CD4-positive, alpha-beta T cell treated with Interleukin-21 for 1 hour (primary cell): ENCODE measurements at regions not wholly inside any gene's neighbourhood (a gene's known extent, or its start where the extent isn't known, plus 50 kb on each side); places are given as distances from the start of the nearest gene placed in this dataset.
"Not testable (repeated sequence)": the region's sequence is repeated elsewhere in the genome, so short reads cannot be mapped to it uniquely, and the experiment has no call there.

Source experiments
- DNase-seq: peaks from one replicate; pipeline ENCODE4 v3.0.0-alpha.2; 2020

GRCh38 chr2:220387758-220388157, 760.3 kb downstream of the SLC4A3 start:
- DNase-seq = not testable (repeated sequence)

GRCh38 chr2:220393711-220394110, 766.3 kb downstream of the SLC4A3 start:
- no peak for DNase-seq

DNA sequence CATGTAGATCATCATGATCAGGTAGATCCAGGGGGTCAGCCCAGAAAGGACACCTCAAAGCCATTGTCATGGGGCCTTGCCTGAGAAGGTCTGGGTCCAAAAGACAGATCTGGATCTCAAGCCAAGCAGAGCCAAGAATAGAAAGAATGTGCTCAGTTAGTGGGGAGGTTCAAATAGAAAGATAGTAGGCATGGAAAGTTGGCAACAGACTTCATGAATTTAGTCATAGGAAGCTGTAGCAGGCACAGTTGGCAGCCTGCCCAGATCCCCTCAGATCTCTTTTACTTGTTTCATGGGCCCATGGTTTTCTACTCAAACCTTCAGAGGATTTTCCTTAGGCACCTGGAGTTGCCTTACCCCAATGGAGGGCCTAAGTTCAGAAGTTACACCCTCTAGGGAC, 767.0 kb downstream of the SLC4A3 start:
- no peak for DNase-seq

DNA sequence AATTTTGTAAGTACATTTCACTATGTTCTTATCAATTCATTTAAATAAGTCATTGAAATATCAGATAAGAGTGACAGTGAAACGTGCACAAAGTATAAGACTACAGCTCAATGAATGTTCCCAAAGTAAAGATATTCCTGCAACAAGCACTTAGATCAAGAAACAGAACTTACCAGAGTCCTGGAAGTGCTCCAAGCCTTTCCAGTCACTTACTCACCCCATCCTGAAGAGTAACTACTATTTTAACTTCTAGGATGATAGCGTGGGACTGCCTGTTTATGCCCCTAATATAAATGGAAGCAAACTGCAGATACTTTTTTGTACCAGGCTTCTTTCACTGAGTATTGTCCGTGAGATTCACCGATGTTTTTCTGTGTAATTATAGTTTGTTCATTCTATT, 768.9 kb downstream of the SLC4A3 start:
- no peak for DNase-seq

- DNase-seq = no peak
Measured at GRCh38 chr2:220410296-220410695, 782.9 kb downstream of the SLC4A3 start.

DNA sequence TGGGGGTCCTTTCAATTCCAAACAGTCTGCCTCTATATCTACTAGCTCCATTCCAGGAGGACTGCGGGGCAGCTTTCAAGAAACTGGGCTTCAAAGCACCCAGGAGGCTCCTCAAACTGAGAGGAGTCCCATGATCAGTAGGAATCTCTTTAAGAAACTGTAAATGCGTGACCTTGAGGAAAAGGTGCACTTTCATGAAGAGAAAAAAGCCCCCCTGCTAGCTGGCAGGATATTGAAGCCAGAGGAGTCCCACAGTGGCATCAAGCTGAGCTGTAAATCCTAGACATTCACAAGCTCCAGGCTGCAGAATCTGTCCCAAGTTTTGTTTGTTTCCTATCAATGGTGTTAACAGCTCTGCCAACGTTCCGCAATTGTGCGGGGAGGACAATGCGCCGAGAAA, 790.1 kb downstream of the SLC4A3 start:
- no peak for DNase-seq

DNA sequence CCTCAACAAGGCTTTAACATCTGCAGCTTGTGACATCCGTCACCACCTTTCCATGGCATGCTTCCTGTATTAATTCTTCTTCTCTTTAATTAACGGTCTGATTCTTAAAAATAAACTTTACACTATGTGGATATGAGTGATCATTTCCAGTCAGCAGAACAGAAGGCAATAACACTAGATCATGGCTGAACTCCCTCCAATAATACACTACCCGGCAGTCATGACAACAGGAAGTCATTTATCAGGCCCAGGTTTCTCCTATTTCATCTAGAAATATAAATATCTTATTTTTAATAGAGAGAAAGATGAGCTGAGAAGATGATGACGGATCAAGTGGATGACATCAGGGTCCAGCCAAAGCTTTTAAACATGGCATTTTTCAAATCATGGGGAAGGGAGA, 792.2 kb downstream of the SLC4A3 start:
- no peak for DNase-seq

DNA sequence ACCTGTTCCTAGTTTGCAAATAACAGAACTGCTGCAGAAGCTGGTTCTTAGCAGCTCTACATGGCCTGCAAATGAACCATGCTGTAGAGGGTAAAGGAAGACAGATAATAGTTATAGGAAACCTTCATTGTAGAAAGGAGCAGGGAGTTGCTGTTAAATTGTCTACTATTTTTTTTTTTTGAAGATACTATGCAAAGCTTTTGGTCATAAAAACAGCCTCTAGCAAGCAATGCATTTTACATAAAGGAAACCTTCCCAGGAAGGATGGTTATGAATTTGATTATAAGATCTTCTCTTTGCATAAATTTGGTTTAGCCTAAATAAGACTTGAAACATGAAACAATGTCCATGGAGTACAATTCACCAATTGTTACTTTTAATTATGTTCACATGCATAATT, 793.4 kb downstream of the SLC4A3 start:
- no peak for DNase-seq

GRCh38 chr2:220422676-220423075, 795.2 kb downstream of the SLC4A3 start:
- no peak for DNase-seq

DNA sequence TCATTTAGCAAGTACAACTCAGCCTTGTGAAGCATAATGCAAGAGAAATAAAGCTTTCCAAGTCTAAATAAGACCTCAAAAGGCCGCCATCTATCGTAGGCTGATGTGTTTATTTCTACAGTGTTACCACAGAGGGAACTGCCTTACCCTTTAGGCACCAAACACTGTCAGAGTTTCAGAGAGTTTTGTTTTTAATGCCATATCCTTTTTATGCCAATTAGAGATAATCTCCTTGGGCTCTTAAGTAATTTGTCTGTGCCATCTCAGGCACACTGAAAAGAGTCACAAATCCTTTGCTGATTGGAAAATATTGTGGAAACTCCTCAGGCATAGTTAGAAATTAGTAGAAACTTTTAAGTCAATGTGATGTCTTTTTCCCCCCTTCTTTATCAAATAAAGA, 797.1 kb downstream of the SLC4A3 start:
- DNase-seq = no peak

DNA sequence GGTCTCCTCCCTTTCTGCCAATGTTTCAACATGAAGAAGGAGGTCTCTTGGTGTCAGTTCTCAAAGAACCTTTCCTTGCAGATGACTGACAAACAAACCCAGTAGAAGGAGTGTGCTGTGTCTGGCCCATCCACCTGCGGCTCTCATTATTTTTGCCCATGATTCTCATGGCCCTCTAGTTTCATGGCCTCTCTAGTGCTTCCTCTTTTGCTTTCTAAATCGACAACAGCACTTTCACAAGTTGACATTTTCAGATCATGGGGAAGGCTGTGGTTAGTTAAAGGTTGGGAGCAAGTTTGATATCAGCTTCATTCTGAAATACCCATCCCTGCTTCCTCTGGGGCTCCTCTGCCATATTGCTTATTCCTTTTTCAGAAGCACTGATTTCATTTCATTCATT, 805.2 kb downstream of the SLC4A3 start:
- no peak for DNase-seq

- no peak for DNase-seq
Measured at GRCh38 chr2:220433131-220433530, 805.7 kb downstream of the SLC4A3 start.

- DNase-seq = no peak
Measured at GRCh38 chr2:220434385-220434784, 807.0 kb downstream of the SLC4A3 start.

- DNase-seq = no peak
Measured at GRCh38 chr2:220437938-220438337, 810.5 kb downstream of the SLC4A3 start.

- DNase-seq = no peak
Measured at GRCh38 chr2:220440731-220441130, 813.3 kb downstream of the SLC4A3 start.

DNA sequence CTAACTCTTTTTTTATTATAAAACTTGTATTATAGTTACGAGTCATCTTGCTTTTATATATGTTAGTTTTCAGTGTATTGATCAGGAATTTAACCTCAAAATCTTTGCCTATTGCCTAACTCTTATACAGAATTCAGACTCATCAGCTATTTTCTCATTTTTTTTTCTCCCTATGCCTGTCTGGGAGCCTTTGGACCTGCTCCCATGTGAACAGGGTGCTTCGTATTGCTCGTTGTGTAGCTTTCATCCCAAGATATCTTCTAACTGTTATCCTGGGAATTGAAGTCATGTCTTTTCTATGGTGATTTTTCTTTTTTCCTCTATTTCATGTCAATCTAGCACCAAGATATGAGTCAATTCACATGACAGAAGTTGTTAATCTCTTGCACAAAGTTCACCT, 814.0 kb downstream of the SLC4A3 start:
- DNase-seq = no peak

GRCh38 chr2:220442012-220442411, 814.6 kb downstream of the SLC4A3 start:
- DNase-seq = no peak

GRCh38 chr2:220445429-220446105, 818.1 kb downstream of the SLC4A3 start:
- no peak for DNase-seq

DNA sequence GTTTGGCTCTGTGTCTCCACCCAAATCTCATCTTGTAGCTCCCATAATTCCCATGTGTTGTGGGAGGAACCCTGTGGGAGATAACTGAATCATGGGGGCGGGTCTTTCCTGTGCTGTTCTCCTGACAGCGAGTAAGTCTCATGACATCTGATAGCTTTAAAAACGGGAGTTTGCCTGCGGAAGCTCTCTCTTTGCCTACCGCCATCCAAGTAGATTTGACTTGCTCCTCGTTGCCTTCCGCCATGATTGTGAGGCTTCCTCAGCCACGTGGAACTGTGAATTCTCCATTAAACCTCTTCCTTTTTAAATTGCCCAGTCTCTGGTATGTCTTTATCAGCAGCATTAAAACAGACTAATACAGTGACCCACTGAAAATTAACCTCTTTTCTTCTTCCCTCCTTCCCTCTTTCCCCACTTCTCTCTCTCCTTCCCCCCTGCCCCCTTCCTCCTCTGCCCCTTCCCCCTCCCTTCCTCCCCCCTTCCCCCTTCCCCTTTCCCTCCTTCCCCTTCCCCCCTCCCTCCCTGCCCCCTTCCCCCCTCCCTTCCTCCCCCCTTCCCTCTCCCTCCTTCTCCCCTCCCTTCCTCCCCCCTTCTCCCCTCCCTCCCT, 818.8 kb downstream of the SLC4A3 start:
- no peak for DNase-seq

GRCh38 chr2:220450846-220451245, 823.4 kb downstream of the SLC4A3 start:
- no peak for DNase-seq

GRCh38 chr2:220451438-220451837, 824.0 kb downstream of the SLC4A3 start:
- DNase-seq = no peak

DNA sequence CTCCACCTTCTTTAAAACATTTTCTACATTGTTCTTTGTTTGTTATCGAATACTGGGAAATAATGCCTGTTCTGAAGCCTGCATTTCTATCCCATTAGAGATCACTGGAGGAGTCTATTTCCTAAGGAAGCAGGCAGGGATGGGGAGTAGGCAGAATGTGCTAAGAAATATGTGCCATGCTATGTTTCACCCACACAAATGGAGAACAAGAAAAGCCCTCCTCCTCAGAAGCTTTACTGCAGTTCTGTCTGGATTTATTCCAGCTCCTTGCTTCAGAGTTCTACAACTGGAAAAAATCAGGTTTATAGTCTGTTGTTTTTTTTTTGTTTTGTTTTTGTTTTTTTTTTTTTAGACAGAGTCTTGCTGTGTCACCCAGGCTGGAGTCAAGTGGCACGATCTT, 825.1 kb downstream of the SLC4A3 start:
- no peak for DNase-seq

GRCh38 chr2:220455351-220455990, 828.0 kb downstream of the SLC4A3 start:
- DNase-seq = no peak

DNA sequence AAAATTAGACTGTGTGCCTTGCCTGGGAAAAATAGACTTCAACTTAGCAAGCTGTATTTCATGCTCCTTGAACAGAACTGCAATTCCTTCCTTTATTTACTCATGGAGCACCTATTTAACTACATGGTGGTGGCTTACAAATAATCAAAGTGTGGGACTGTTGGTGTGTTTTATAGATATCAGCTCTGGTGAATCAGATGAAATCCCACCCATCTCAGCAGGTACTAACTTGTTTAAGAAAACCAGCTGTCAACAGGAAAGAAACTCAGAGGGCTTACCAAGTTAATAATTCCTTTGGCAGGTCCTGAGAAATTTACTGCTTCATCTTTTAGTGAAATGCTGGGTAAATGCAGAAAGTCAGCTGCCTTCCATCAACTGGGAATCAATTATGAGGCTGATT, 830.6 kb downstream of the SLC4A3 start:
- DNase-seq = no peak
